GM08714 (cell line): ENCODE measurements at regions not wholly inside any gene's neighbourhood (a gene's known extent, or its start where the extent isn't known, plus 50 kb on each side); places are given as distances from the start of the nearest gene placed in this dataset.

Source experiments
- H3K4me3 ChIP-seq: fragments of 200-500 bp; sonication (Bioruptor generic); 2 replicates; pipeline ENCODE4 v1.5.1; 2014; ENCODE audit warnings: mild to moderate bottlenecking, low read length, inconsistent platforms
- ZNF274 ChIP-seq: IDR thresholded peaks from 2 replicates; pipeline ENCODE4 v1.6.1; 2012; ENCODE audit warnings: mild to moderate bottlenecking, low read depth, low read length

DNA sequence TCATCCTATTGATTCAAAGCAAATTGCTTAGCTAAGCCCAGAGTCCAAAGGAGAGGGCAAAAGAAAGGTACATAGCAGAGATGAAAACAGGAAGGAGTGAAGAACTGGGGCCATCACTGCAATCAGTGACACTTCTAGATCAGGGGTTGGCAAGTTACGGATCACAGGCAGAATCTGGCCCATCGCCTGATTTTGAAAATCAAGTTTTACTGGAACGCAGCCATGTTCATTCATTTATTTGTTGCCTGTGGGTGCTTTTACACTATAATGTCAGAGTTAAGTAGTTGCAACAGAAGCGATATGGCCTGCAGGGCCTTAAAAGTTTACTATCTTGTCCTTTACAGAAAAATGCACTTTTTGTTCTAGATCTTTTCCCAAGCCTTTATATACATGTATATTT, 271.7 kb upstream of the TOPAZ1 start:
- H3K4me3 ChIP-seq, result no peak overlapping the region
- TF ChIP-seq ZNF274, result no peak

DNA sequence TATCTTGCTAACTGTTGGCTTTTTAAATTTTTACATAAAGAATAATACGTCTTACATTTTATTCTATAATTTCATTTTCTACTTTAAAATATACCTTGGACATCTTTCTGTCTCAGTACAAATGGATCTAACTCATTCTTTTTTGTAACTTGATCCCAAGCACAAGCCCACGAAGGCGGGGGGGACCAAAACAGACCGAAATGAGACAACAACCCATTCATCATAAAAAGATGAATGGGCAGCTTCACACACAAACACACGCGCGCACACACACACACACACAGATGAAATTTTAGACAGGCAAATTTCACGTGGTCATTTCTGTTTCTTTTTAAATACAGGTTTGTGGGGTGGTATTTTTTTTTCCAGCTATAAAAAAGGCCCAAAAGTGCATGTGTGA, 271.3 kb upstream of the TOPAZ1 start:
- TF ChIP-seq ZNF274, result no peak

GRCh38 chr3:43970920-43971319, 270.8 kb upstream of the TOPAZ1 start:
- no peak overlapping the region for H3K4me3 ChIP-seq
- TF ChIP-seq ZNF274, result no peak

More for the DNA sequence above, 271.3 kb upstream of the TOPAZ1 start:
- no peak overlapping the region for H3K4me3 ChIP-seq

GRCh38 chr3:43971486-43971885, 270.2 kb upstream of the TOPAZ1 start:
- TF ChIP-seq ZNF274, result no peak
- no peak overlapping the region for H3K4me3 ChIP-seq

DNA sequence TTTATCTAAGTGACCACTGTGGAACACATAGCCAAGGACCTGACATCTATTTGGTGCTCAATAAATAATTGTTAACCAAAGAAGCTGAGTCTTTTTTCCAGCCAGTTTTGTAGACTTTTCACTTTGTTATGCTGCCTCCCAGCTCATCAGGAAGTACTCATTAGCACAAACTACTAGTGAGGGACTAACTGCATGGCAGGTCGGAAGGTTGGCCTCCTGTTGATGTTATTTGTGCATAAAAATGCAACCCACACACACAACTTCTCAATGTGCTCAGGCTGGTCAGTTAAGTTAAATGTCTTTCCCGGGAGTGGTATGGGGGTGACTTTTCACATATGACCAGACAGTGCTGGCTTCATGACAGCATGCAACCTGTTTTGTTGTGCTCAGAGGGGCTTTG, 263.0 kb upstream of the TOPAZ1 start:
- H3K4me3 ChIP-seq, result no peak overlapping the region
- no peak for TF ChIP-seq ZNF274

DNA sequence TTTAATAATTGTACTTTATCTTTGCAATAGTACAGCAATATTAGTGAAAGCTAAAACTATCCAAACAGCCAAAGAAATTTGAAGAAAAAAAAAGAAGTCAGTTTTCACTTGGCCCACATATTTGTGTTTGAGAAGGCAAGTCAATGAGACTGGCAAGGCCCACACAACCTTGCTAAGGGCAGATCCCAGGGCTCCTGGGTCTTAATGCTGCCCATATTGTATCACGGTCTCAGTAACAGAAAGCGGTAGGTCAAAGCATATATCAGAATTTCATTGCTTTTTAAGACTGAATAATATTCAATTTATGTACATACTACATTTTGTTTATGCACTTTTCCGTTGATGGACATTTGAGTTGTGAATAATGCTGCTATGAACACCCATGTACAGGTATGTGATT, 262.0 kb upstream of the TOPAZ1 start:
- H3K4me3 ChIP-seq, result no peak overlapping the region
- TF ChIP-seq ZNF274, result no peak

DNA sequence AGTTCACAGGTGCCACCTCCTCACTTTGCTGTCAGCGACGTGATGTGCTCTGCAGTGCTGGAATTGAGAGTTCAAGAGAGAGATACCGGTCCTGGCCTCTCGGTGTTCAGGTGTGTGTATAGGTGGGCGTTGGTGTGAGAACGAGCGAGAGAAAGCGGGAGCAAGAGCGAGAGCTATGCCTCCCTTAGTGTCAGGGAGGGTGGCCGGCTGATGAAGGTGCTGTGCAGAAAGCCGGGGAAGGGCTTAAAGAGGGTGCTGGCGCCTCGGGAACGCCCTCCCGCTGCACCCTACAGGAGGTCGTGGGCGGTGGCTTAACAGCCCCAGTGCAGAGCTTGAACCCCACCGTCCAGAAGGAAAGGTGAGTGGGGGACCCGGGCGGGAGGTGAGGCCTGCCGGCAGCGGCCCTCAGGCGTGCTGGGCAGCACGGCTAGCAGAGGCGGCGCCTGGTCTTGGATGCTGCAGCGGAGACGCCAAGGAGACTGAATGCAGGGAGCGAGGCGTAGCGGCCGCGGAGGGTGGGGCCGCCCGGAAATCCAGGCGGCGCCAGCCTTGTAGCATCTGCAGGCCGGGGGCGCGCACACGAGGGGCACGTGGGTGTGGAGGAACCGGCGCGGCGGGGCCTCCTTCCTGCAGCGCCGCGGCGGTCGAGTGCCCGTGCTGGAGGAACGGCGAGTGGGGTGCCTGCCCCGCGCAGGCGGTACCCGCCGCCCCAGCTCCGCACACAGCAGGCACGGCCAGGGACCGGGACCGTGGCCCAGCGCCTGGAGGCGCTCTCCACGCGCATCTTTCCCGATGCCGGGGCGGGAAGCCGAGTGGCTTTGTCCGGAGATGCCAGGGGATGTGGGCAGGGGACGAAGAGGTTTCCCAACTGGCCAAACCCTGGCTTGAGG, 246.8 kb upstream of the TOPAZ1 start:
- peak overlapping the region; percentile 5; the same call in 1 of the 2 replicates for H3K4me3 ChIP-seq

DNA sequence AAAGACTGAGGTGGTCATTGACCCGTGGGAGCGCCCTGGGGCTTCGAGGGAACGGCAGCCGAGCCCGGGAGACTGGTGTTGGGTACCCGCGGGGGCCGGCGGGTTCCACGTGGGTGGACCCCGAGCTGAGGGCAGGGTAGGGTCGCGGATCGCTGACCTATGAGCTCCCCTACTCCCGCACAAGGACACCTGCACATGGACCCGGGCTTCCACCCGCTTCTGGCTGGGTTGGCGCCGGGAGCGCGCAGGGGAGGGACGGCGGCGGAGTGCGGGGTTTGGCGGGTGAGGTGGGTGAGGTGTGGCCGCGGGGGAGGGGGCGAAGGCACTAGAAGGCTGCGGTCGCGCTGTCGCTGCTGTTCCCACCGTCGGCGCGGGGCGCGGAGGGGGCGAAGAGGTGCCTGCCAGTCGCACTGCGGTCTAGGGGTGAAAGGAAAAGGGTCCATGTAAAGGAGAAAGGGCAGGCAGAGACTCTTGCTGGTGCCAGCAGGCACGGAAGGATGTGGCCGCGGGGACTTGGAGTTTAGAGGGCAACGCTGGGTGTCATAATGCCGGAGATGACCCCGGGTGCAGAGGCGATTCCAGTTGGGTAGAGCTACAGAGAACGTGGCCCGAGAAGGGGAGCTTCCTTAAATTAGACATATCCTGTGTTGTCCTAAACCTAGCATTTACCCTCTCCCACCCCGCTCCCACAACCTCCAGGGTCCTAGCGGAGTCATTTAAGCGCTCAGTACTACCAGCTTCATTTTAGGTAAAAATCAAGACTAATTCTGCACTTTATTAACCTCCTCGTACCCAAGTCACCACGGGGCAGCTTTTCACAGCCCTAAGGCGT, 245.9 kb upstream of the TOPAZ1 start:
- no peak for TF ChIP-seq ZNF274
- peak overlapping the region; percentile 5; the same call in 1 of the 2 replicates for H3K4me3 ChIP-seq

More for the DNA sequence above, 246.8 kb upstream of the TOPAZ1 start:
- TF ChIP-seq ZNF274, result no peak

DNA sequence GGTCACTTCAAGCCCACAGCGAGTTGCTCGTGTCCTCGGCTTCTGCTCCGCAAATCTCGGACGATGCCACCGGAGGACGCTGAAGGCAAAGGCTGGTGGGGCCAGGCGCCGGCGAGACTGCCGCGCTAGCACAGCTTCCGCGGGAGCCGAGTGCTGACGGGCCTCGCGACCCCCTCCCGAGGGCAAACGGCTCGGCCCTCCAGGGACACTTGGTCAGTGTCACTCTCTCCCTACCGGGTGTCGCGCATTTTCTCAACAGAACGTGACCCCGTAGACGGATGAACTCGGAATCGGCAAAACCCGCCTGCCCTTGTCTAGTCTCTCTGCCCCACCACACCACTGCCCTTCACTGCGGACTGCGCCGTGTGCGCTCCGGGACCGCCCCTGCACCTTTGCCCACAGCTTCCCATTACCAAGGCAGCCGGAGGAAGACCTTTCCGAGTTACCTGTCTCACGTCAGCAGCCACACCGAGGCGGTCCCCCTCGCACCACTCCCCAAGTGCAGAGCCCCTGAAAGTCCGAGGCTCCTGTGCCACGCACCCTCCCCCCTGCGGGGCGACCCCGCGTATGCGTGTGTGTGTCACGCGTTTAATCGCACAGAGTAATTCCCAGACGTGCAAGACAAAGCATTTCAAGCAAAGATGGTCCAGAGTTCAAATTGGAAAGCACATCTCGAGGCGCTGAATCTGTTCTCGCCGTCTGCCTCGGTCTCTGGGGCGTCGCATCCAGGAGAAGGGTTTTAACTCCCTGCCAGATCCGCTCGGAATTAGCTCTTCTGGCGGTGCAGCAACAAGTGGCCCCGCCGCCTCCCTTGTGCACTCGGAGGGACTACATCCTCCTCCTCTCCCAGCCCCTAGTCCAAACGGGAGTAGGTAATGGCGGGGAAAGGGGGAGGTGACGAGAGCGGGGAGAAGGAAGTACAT, 245.0 kb upstream of the TOPAZ1 start:
- H3K4me3 ChIP-seq, result peak overlapping the region; percentile 28; the same call in 1 of the 2 replicates

GRCh38 chr3:43997316-43997715, 244.4 kb upstream of the TOPAZ1 start:
- TF ChIP-seq ZNF274, result no peak
- peak overlapping the region; percentile 28; the same call in 1 of the 2 replicates for H3K4me3 ChIP-seq

More for the DNA sequence above, 245.0 kb upstream of the TOPAZ1 start:
- TF ChIP-seq ZNF274, result no peak

DNA sequence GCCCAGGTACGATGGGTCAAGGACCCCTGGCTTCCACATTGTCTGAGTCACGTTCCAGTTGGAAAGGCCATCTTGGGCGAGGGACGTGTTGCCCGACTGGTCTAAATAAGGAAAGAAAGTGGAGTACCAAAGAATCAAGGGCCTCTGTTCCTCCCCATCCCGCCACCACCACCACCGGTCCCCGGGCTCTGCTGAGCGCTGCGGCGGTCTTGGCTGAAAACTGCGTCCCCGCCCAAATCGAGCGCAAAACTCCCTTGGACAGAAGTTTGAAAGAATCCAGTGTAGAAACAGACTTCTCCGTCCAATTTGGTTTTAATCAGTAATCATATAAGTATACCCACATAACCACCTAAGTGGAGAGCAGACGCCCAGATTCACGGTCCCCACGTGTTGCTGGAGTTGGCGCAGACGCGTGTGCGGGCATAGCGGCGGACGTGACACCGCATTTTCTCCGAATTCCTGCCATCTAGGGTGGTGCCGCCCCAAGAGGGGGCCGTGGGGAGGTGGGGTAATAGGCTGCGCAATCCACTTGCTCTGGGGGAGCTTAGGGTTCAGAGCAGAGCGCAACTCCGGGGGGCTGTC, 243.8 kb upstream of the TOPAZ1 start:
- H3K4me3 ChIP-seq, result no peak overlapping the region; the same call in 1 of the 2 replicates
- no peak for TF ChIP-seq ZNF274

- no peak for TF ChIP-seq ZNF274
- peak overlapping the region; percentile 7; the same call in 1 of the 2 replicates for H3K4me3 ChIP-seq
Measured at GRCh38 chr3:43998370-43998835, 243.3 kb upstream of the TOPAZ1 start.
